Rectal smooth muscle tissue (tissue), 1 donor: ENCODE measurements at regions not wholly inside any gene's neighbourhood (a gene's known extent, or its start where the extent isn't known, plus 50 kb on each side); places are given as distances from the start of the nearest gene placed in this dataset.

Experiments used
- H3K27ac ChIP-seq: one replicate; pipeline ENCODE4 v1.7.0; 2013; ENCODE audit warnings: low read depth, low read length, inconsistent platforms
- H3K27me3 ChIP-seq: one replicate; pipeline ENCODE4 v1.7.0; 2013; ENCODE audit warnings: low read length; ENCODE audit not compliant: control insufficient read depth, insufficient read depth
- H3K36me3 ChIP-seq: one replicate; pipeline ENCODE4 v1.7.0; 2013; ENCODE audit warnings: low read length; ENCODE audit not compliant: control insufficient read depth, insufficient read depth
- H3K4me1 ChIP-seq: one replicate; pipeline ENCODE4 v1.7.0; 2013; ENCODE audit warnings: low read length; ENCODE audit not compliant: control insufficient read depth, insufficient read depth
- H3K4me3 ChIP-seq: one replicate; pipeline ENCODE4 v1.7.0; 2013; ENCODE audit warnings: low read length
- H3K9ac ChIP-seq: one replicate; pipeline ENCODE4 v1.7.0; 2013; ENCODE audit warnings: low read length

GRCh38 chrX:46386511-46386910, 158.7 kb downstream of the ZNF674 start:
- Histone ChIP-seq H3K4me3 (no peak overlapping the region), H3K27me3 (no peaks in the 10 kb centered on the region), H3K27ac (no peak overlapping the region), H3K36me3 (no peaks in the 10 kb centered on the region), H3K9ac (no peak overlapping the region), H3K4me1 (no peaks in the 10 kb centered on the region)

GRCh38 chrX:46383006-46383405, 162.2 kb downstream of the ZNF674 start:
- H3K27me3 ChIP-seq, result no peaks in the 10 kb centered on the region
- H3K4me3 ChIP-seq, result no peak overlapping the region
- no peaks in the 10 kb centered on the region for H3K4me1 ChIP-seq
- no peak overlapping the region for H3K9ac ChIP-seq
- H3K27ac ChIP-seq, result no peak overlapping the region
- no peaks in the 10 kb centered on the region for H3K36me3 ChIP-seq

- H3K9ac ChIP-seq, result no peak overlapping the region
- no peaks in the 10 kb centered on the region for H3K36me3 ChIP-seq
- H3K27me3 ChIP-seq, result no peaks in the 10 kb centered on the region
- H3K4me1 ChIP-seq, result no peaks in the 10 kb centered on the region
- no peak overlapping the region for H3K4me3 ChIP-seq
- no peak overlapping the region for H3K27ac ChIP-seq
Observed at GRCh38 chrX:46382595-46382994, 162.6 kb downstream of the ZNF674 start.

DNA sequence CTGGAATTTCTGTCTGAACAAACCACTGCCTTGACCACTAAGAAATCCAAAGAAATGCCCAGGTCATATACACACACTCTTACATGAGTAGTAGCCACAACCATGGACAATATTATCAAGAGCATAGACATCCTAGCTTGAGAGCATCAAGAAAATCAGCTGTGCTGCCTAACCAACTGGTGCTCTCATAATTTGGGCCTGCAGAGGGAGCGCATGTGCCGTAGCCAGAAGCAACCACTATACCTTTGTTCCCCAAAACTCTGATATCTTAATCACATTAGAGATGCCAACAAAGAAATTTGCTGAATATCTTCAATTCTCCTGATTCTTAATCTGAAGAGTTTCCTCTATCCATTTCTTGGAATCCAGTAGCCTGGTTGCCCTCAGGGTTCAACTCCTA, 163.6 kb downstream of the ZNF674 start:
- Histone ChIP-seq H3K36me3 (no peaks in the 10 kb centered on the region), H3K4me1 (no peaks in the 10 kb centered on the region), H3K9ac (no peak overlapping the region), H3K4me3 (no peak overlapping the region), H3K27me3 (no peaks in the 10 kb centered on the region), H3K27ac (no peak overlapping the region)

GRCh38 chrX:46380148-46380752, 165.0 kb downstream of the ZNF674 start:
- no peaks in the 10 kb centered on the region for H3K27me3 ChIP-seq
- no peak overlapping the region for H3K9ac ChIP-seq
- H3K4me1 ChIP-seq, result no peaks in the 10 kb centered on the region
- H3K27ac ChIP-seq, result no peak overlapping the region
- H3K36me3 ChIP-seq, result no peaks in the 10 kb centered on the region
- H3K4me3 ChIP-seq, result no peak overlapping the region

GRCh38 chrX:46376246-46376885, 168.9 kb downstream of the ZNF674 start:
- H3K27ac ChIP-seq, result no peak overlapping the region
- no peaks in the 10 kb centered on the region for H3K4me1 ChIP-seq
- no peaks in the 10 kb centered on the region for H3K27me3 ChIP-seq
- no peak overlapping the region for H3K4me3 ChIP-seq
- H3K36me3 ChIP-seq, result no peaks in the 10 kb centered on the region
- H3K9ac ChIP-seq, result no peak overlapping the region

DNA sequence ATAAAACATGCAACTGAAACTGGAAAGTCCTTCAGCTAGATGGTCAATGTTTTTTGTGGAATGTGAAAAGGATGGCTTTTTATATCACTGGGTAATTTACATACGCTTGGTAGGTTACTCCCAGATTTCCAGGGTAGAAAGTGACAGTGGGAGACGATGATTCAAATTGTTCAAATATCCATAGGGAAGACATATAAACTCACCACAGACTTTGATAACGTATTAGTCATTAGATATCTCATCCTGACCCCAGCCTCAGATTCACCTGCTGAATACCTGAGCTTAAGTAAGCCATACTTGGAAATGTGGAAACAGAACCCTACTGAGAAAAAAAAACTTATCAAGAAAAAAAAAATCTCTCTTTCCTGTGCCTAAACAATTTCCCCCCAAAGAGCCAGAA, 169.4 kb downstream of the ZNF674 start:
- Histone ChIP-seq H3K27ac (no peak overlapping the region), H3K4me1 (no peaks in the 10 kb centered on the region), H3K27me3 (no peaks in the 10 kb centered on the region), H3K4me3 (no peak overlapping the region), H3K36me3 (no peaks in the 10 kb centered on the region), H3K9ac (no peak overlapping the region)

DNA sequence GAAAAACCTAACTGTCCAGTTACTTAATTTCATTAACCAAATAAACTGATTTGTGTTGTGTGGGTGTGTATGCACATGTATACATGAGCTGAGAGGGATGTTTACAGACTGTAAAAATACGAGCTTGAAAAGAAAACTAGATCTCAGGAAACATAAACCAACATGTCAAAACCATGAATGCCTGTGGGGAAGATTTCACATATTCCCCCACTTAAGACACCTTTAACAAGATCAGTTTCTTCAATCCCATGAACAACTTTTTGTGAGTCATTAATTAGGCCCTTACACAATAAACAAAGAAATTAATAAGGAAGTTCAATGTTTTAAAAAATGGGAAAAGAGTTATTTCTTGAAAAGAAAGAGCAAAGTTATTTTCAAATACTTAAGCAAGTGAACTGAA, 170.8 kb downstream of the ZNF674 start:
- no peaks in the 10 kb centered on the region for H3K36me3 ChIP-seq
- H3K27ac ChIP-seq, result no peak overlapping the region
- no peaks in the 10 kb centered on the region for H3K4me1 ChIP-seq
- no peak overlapping the region for H3K9ac ChIP-seq
- H3K4me3 ChIP-seq, result no peak overlapping the region
- H3K27me3 ChIP-seq, result no peaks in the 10 kb centered on the region

DNA sequence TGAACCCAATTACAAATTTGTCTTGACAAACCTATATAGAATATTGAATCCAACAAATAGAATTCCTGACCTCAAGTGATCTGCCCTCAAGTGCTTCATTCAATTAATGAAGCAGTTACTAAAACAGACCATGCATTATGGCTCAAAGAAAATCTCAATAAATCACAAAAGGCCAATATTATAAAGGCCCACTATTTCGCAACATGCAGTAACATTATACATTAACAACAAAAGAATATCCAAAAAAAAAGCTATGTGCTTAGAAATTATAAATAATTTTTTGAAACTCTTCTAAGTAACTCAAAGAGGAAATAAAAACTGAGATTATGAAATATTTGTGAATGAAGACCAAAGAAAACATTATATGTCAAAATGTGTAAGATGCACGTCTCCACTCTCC, 177.7 kb downstream of the ZNF674 start:
- no peak overlapping the region for H3K9ac ChIP-seq
- H3K27me3 ChIP-seq, result no peaks in the 10 kb centered on the region
- no peak overlapping the region for H3K27ac ChIP-seq
- H3K4me3 ChIP-seq, result no peak overlapping the region
- no peaks in the 10 kb centered on the region for H3K4me1 ChIP-seq
- no peaks in the 10 kb centered on the region for H3K36me3 ChIP-seq

GRCh38 chrX:46366381-46367207, 178.6 kb downstream of the ZNF674 start:
- H3K9ac ChIP-seq, result no peak overlapping the region
- no peaks in the 10 kb centered on the region for H3K4me1 ChIP-seq
- no peak overlapping the region for H3K27ac ChIP-seq
- H3K4me3 ChIP-seq, result no peak overlapping the region
- no peaks in the 10 kb centered on the region for H3K27me3 ChIP-seq
- H3K36me3 ChIP-seq, result no peaks in the 10 kb centered on the region

DNA sequence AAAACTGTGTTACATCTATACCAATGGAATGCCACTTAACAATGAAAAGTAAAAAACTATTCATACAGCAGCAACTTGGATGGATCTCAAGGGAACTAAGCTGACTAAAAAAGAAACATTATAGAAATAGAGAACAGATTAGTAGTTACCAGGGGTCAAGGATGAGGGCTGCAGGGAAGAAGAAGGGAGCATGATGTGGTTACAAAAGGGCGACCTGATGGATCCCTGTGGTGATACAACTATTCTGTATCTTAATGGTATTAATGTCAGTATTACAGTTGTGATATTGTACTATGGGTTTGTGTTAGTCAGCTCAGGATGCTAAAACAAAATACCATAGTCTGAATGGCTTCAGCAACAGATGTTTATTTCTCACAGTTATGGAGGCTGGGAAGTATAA, 190.7 kb downstream of the ZNF674 start:
- Histone ChIP-seq H3K4me1 (no peaks in the 10 kb centered on the region), H3K9ac (no peak overlapping the region), H3K4me3 (no peak overlapping the region), H3K27ac (no peak overlapping the region), H3K36me3 (no peaks in the 10 kb centered on the region), H3K27me3 (peaks cover 3% of the 10 kb centered on the region)

- no peak overlapping the region for H3K27ac ChIP-seq
- H3K4me1 ChIP-seq, result no peaks in the 10 kb centered on the region
- H3K9ac ChIP-seq, result no peak overlapping the region
- H3K4me3 ChIP-seq, result no peak overlapping the region
- H3K36me3 ChIP-seq, result no peaks in the 10 kb centered on the region
- H3K27me3 ChIP-seq, result no peaks in the 10 kb centered on the region
Observed at GRCh38 chrX:46341767-46342322, 203.4 kb downstream of the ZNF674 start.
